H9 (cell line): ENCODE measurements at regions not wholly inside any gene's neighbourhood (a gene's known extent, or its start where the extent isn't known, plus 50 kb on each side); places are given as distances from the start of the nearest gene placed in this dataset.

Experiments
- DNase-seq: peaks from one replicate; pipeline ENCODE4 v3.0.0-alpha.2; 2017
- H2AFZ ChIP-seq: one replicate; pipeline ENCODE4 v1.6.1; 2013; ENCODE audit warnings: mild to moderate bottlenecking, low read length, control low read depth, moderate library complexity
- H2AK5ac ChIP-seq: 2 replicates; pipeline ENCODE4 v1.6.1; 2013; ENCODE audit warnings: low read length, control low read depth, mixed read lengths; ENCODE audit not compliant: insufficient read length
- H2BK120ac ChIP-seq: one replicate; pipeline ENCODE4 v1.6.1; 2013; ENCODE audit warnings: low read depth, mild to moderate bottlenecking, low read length, control low read depth, inconsistent platforms; ENCODE audit not compliant: poor library complexity, severe bottlenecking
- H2BK12ac ChIP-seq: 2 replicates; pipeline ENCODE4 v1.6.1; 2013; ENCODE audit warnings: low read length, control low read depth, mixed read lengths, low read depth; ENCODE audit not compliant: insufficient read length
- H2BK15ac ChIP-seq: 2 replicates; pipeline ENCODE4 v1.6.1; 2013; ENCODE audit warnings: low read depth, low read length, control low read depth
- H2BK20ac ChIP-seq: one replicate; pipeline ENCODE4 v1.6.1; 2013; ENCODE audit warnings: low read depth, mild to moderate bottlenecking, low read length, control low read depth, inconsistent platforms; ENCODE audit not compliant: poor library complexity, severe bottlenecking
- H2BK5ac ChIP-seq: 2 replicates; pipeline ENCODE4 v1.6.1; 2013; ENCODE audit warnings: low read length, control low read depth, mixed read lengths; ENCODE audit not compliant: insufficient read length
- H3K14ac ChIP-seq: 2 replicates; pipeline ENCODE4 v1.6.1; 2013; ENCODE audit warnings: low read length, control low read depth; ENCODE audit not compliant: insufficient read depth
- H3K18ac ChIP-seq: 2 replicates; pipeline ENCODE4 v1.6.1; 2013; ENCODE audit warnings: low read depth, mild to moderate bottlenecking, mixed read lengths, low read length, control low read depth; ENCODE audit not compliant: insufficient read length
- H3K23ac ChIP-seq: 2 replicates; pipeline ENCODE4 v1.6.1; 2013; ENCODE audit warnings: low read length, control low read depth, mixed read lengths, low read depth; ENCODE audit not compliant: insufficient read length
- H3K23me2 ChIP-seq: 2 replicates; pipeline ENCODE4 v1.6.1; 2013; ENCODE audit warnings: low read depth, mild to moderate bottlenecking, mixed read lengths, low read length, control low read depth; ENCODE audit not compliant: insufficient read length, poor library complexity, severe bottlenecking
- H3K27ac ChIP-seq: 2 replicates; pipeline ENCODE4 v1.5.1; 2013; ENCODE audit warnings: low read length, control low read depth, mixed read lengths, low read depth; ENCODE audit not compliant: insufficient read length
- H3K27me3 ChIP-seq: 2 replicates; pipeline ENCODE4 v1.6.1; 2013; ENCODE audit warnings: low read length, control low read depth, inconsistent platforms; ENCODE audit not compliant: insufficient read depth
- H3K4ac ChIP-seq: 2 replicates; pipeline ENCODE4 v1.6.1; 2013; ENCODE audit warnings: low read depth, mild to moderate bottlenecking, control low read depth, inconsistent platforms, low read length, moderate library complexity
- H3K4me1 ChIP-seq: 2 replicates; pipeline ENCODE4 v1.6.1; 2013; ENCODE audit warnings: low read length, control low read depth, inconsistent platforms; ENCODE audit not compliant: insufficient read depth
- H3K4me2 ChIP-seq: 2 replicates; pipeline ENCODE4 v1.6.1; 2013; ENCODE audit warnings: low read length, control low read depth, mixed read lengths; ENCODE audit not compliant: insufficient read length, insufficient read depth
- H3K56ac ChIP-seq: 2 replicates; pipeline ENCODE4 v1.6.1; 2013; ENCODE audit warnings: low read depth, mild to moderate bottlenecking, mixed read lengths, low read length, control low read depth; ENCODE audit not compliant: insufficient read length
- H3K79me1 ChIP-seq: 2 replicates; pipeline ENCODE4 v1.6.1; 2013; ENCODE audit warnings: low read depth, mild to moderate bottlenecking, moderate library complexity, low read length, control low read depth, inconsistent platforms; ENCODE audit not compliant: insufficient read depth, poor library complexity, severe bottlenecking
- H3K79me2 ChIP-seq: 2 replicates; pipeline ENCODE4 v1.6.1; 2013; ENCODE audit warnings: low read length, control low read depth, inconsistent platforms; ENCODE audit not compliant: insufficient read depth
- H3K9ac ChIP-seq: 2 replicates; pipeline ENCODE4 v1.6.1; 2013; ENCODE audit warnings: low read length, control low read depth, mixed read lengths; ENCODE audit not compliant: insufficient read length; ENCODE audit errors: extremely low read depth
- H3K9me3 ChIP-seq: one replicate; pipeline ENCODE4 v1.6.1; 2013; ENCODE audit warnings: low read depth, low read length, inconsistent platforms; ENCODE audit not compliant: control insufficient read depth
- H3T11ph ChIP-seq: one replicate; pipeline ENCODE4 v1.6.1; 2013; ENCODE audit warnings: mild to moderate bottlenecking, low read length, control low read depth, inconsistent platforms
- H4K20me1 ChIP-seq: one replicate; pipeline ENCODE4 v1.6.1; 2013; ENCODE audit not compliant: control insufficient read depth, insufficient read length, insufficient read depth
- H4K5ac ChIP-seq: 2 replicates; pipeline ENCODE4 v1.6.1; 2013; ENCODE audit warnings: low read depth, mild to moderate bottlenecking, mixed read lengths, low read length, control low read depth; ENCODE audit not compliant: insufficient read length
- H4K8ac ChIP-seq: replicated peaks from 2 replicates; pipeline ENCODE4 v1.6.1; 2013; ENCODE audit warnings: low read length, control low read depth, mixed read lengths, low read depth; ENCODE audit not compliant: insufficient read length
- H4K91ac ChIP-seq: 2 replicates; pipeline ENCODE4 v1.6.1; 2013; ENCODE audit warnings: low read depth, mild to moderate bottlenecking, moderate library complexity, mixed read lengths, low read length, control low read depth; ENCODE audit not compliant: insufficient read length
- H3K27ac Mint-ChIP-seq, 3 experiments: 2 replicates in 2 of 3; 3 replicates in 1 of 3; pipeline ENCODE4 v1.8.0; 2020 to 2021; ENCODE audit warnings: mixed read lengths in 3 of 3, mild to moderate bottlenecking in 1 of 3, moderate library complexity in 1 of 3
- H3K27me3 Mint-ChIP-seq: 2 replicates; pipeline ENCODE4 v1.8.0; 2021; ENCODE audit warnings: low read depth, mild to moderate bottlenecking, moderate library complexity, mixed read lengths
- H3K36me3 Mint-ChIP-seq, 3 experiments: 2 replicates in 2 of 3; 3 replicates in 1 of 3; pipeline ENCODE4 v1.8.0; 2020 to 2021; ENCODE audit warnings: low read depth in 3 of 3, mixed read lengths in 3 of 3; ENCODE audit not compliant: insufficient read depth in 1 of 3
- H3K4me1 Mint-ChIP-seq, 2 experiments: 2 replicates each; pipeline ENCODE4 v1.8.0; 2020; ENCODE audit warnings: mixed read lengths in 2 of 2
- H3K4me3 Mint-ChIP-seq, 2 experiments: 2 replicates in 1 of 2; 3 replicates in 1 of 2; pipeline ENCODE4 v1.8.0; 2020 to 2021; ENCODE audit warnings: mild to moderate bottlenecking in 2 of 2, mixed read lengths in 2 of 2, moderate library complexity in 1 of 2
- H3K9me3 Mint-ChIP-seq, 2 experiments: 2 replicates in 1 of 2; 3 replicates in 1 of 2; pipeline ENCODE4 v1.8.0; 2020; ENCODE audit warnings: mild to moderate bottlenecking in 2 of 2, mixed read lengths in 2 of 2, moderate library complexity in 1 of 2
- WGBS: extraction: QIAGEN DNeasy Blood & Tissue Kit; methylation state at CpG from one replicate; pipeline ENCODE4 v1.1.7; 2013; ENCODE audit warnings: missing lambda C conversion rate, low lambda C conversion rate, mixed read lengths; ENCODE audit not compliant: insufficient read length; ENCODE audit errors: extremely low coverage; 5-methylcytosine and 5-hydroxymethylcytosine counted together
- TF ChIP-seq, protein P1 (sequence below): fragments of 200-600 bp; sonication (generic); conservative IDR thresholded peaks from 3 replicates; pipeline ENCODE4 v1.8.0; 2021; ENCODE audit warnings: antibody characterized with exemption, mild to moderate bottlenecking

DNA sequence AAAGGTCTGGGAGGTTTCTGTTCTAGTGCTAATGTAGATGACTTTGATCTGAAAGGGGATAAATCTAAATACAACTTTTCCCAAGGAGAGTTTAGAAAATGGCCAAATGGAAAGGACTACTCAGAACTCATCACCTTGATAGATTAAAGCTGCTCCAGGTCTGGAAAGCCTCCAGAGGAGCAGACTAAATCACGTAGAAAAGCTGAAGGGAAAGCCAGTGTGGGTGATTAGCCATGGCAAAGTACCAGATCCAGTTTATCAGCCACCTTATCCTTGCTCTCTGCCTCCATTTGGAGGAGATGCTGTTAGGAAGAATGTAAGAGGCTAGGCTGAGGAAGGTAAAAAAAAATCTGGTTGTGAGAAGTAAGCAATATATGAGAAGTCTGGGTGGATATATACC, 120.7 kb upstream of the RAI14 start:
- Mint-ChIP-seq H3K36me3 (no peaks in the 10 kb centered on the region; a peak in 1 of 7 replicates), H3K27ac (no peak overlapping the region; a peak in 1 of 7 replicates), H3K9me3 (0 out of 5 replicates have a peak, but pooled peaks cover 0 to 2% of the 10 kb centered on the region in 2 experiments), H3K4me3 (no peak overlapping the region), H3K27me3 (no peaks in the 10 kb centered on the region), H3K4me1 (peaks cover 17 to 18% of the 10 kb centered on the region in 2 experiments)
- TF ChIP-seq, protein P1, sequence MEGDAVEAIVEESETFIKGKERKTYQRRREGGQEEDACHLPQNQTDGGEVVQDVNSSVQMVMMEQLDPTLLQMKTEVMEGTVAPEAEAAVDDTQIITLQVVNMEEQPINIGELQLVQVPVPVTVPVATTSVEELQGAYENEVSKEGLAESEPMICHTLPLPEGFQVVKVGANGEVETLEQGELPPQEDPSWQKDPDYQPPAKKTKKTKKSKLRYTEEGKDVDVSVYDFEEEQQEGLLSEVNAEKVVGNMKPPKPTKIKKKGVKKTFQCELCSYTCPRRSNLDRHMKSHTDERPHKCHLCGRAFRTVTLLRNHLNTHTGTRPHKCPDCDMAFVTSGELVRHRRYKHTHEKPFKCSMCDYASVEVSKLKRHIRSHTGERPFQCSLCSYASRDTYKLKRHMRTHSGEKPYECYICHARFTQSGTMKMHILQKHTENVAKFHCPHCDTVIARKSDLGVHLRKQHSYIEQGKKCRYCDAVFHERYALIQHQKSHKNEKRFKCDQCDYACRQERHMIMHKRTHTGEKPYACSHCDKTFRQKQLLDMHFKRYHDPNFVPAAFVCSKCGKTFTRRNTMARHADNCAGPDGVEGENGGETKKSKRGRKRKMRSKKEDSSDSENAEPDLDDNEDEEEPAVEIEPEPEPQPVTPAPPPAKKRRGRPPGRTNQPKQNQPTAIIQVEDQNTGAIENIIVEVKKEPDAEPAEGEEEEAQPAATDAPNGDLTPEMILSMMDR: no peak
- Histone ChIP-seq H3K9me3 (no peaks in the 10 kb centered on the region), H3K4ac (no peak overlapping the region), H2BK12ac (no peak overlapping the region), H3K27ac (no peak overlapping the region), H3K79me1 (no peaks in the 10 kb centered on the region), H3K23ac (no peak overlapping the region), H3T11ph (no peak overlapping the region), H3K18ac (no peak overlapping the region), H4K20me1 (no peaks in the 10 kb centered on the region), H2BK15ac (no peak overlapping the region), H3K14ac (no peak overlapping the region), H3K9ac (no peak overlapping the region), H3K23me2 (no peaks in the 10 kb centered on the region), H3K27me3 (no peaks in the 10 kb centered on the region), H3K56ac (no peak overlapping the region), H4K91ac (no peak overlapping the region), H2BK5ac (no peak overlapping the region), H2AK5ac (no peak overlapping the region), H4K8ac (no peak overlapping the region), H4K5ac (no peak overlapping the region), H2AFZ (no peak overlapping the region), H3K4me2 (no peak overlapping the region), H2BK20ac (no peak overlapping the region), H3K4me1 (peaks cover 2% of the 10 kb centered on the region; the same call in 1 of the 2 replicates), H3K79me2 (no peaks in the 10 kb centered on the region), H2BK120ac (no peak overlapping the region)
- no peak for DNase-seq
- WGBS: no CpG with 5 or more reads among the region's 1 CpG
